HepG2 (cell line): ENCODE measurements at regions not wholly inside any gene's neighbourhood (a gene's known extent, or its start where the extent isn't known, plus 50 kb on each side); places are given as distances from the start of the nearest gene placed in this dataset.
A peak's percentile ranks its signal among the peaks of the same experiment; 100 is the strongest.

ENCODE experiments used
- CCAR2 ChIP-seq: fragments of 200-400 bp; formaldehyde crosslinking; optimal IDR thresholded peaks from 2 replicates; pipeline ENCODE3; 2018; ENCODE audit warnings: low read depth, mild to moderate bottlenecking, low read length, moderate library complexity
- CHD4 ChIP-seq: fragments of 200-600 bp; sonication (generic); IDR thresholded peaks from 2 replicates; pipeline ENCODE4 v1.7.0; 2017; ENCODE audit warnings: mild to moderate bottlenecking, low read length, borderline replicate concordance
- HNRNPL ChIP-seq: fragments of 200-400 bp; formaldehyde crosslinking; IDR thresholded peaks from 2 replicates; pipeline ENCODE4 v1.6.1; 2017; ENCODE audit warnings: mild to moderate bottlenecking, low read depth, low read length
- IKZF1 ChIP-seq: fragments of 450-650 bp; IDR thresholded peaks from 2 replicates; pipeline ENCODE4 v1.7.1; 2016
- KLF12 ChIP-seq: sonication (generic); formaldehyde crosslinking; IDR thresholded peaks from 2 replicates; pipeline ENCODE4 v1.4.0; 2020; ENCODE audit warnings: missing genetic modification reagents, borderline replicate concordance
- MEIS2 ChIP-seq: sonication (generic); formaldehyde crosslinking; IDR thresholded peaks from 2 replicates; pipeline ENCODE4 v1.9.0; 2021; ENCODE audit warnings: mild to moderate bottlenecking, missing genetic modification reagents
- NCOA1 ChIP-seq: sonication (generic); formaldehyde crosslinking; IDR thresholded peaks from 2 replicates; pipeline ENCODE4 v1.9.0; 2021; ENCODE audit warnings: missing genetic modification reagents
- SAFB2 ChIP-seq: sonication (generic); formaldehyde crosslinking; IDR thresholded peaks from 2 replicates; pipeline ENCODE4 v1.5.1; 2020; ENCODE audit warnings: missing genetic modification reagents, low read depth, mild to moderate bottlenecking, borderline replicate concordance
- SNAI1 ChIP-seq: sonication (generic); formaldehyde crosslinking; IDR thresholded peaks from 2 replicates; pipeline ENCODE4 v1.5.0; 2020; ENCODE audit warnings: mild to moderate bottlenecking, missing genetic modification reagents, borderline replicate concordance
- SOX6 ChIP-seq, 2 experiments: fragments of 450-650 bp in 1 of 2; sonication (generic) in 1 of 2; formaldehyde crosslinking in 1 of 2; IDR thresholded peaks; 2 replicates each; pipeline versions ENCODE4 v1.4.0 to v1.6.1; 2017 to 2020; ENCODE audit warnings: antibody characterized with exemption in 1 of 2, mild to moderate bottlenecking in 1 of 2, missing genetic modification reagents in 1 of 2
- STAG1 ChIP-seq: sonication (generic); formaldehyde crosslinking; IDR thresholded peaks from 2 replicates; pipeline ENCODE4 v1.4.0; 2020; ENCODE audit warnings: missing genetic modification reagents
- ZFP41 ChIP-seq: sonication (generic); formaldehyde crosslinking; IDR thresholded peaks from 2 replicates; pipeline ENCODE4 v1.4.0; 2020; ENCODE audit warnings: mild to moderate bottlenecking, missing genetic modification reagents, borderline replicate concordance
- ZFY ChIP-seq: sonication (generic); formaldehyde crosslinking; IDR thresholded peaks from 2 replicates; pipeline ENCODE4 v1.4.0; 2020; ENCODE audit warnings: missing genetic modification reagents
- ZNF432 ChIP-seq: sonication (generic); formaldehyde crosslinking; IDR thresholded peaks from 2 replicates; pipeline ENCODE4 v1.5.0; 2020; ENCODE audit warnings: missing genetic modification reagents, mild to moderate bottlenecking, borderline replicate concordance
- ZNF501 ChIP-seq: sonication (generic); formaldehyde crosslinking; IDR thresholded peaks from 2 replicates; pipeline ENCODE4 v1.5.1; 2020; ENCODE audit warnings: mild to moderate bottlenecking, moderate library complexity, missing genetic modification reagents
- ZNF598 ChIP-seq: sonication (generic); formaldehyde crosslinking; IDR thresholded peaks from 2 replicates; pipeline ENCODE4 v1.5.1; 2020; ENCODE audit warnings: mild to moderate bottlenecking, missing genetic modification reagents, borderline replicate concordance
- ZNF644 ChIP-seq: IDR thresholded peaks from 2 replicates; pipeline ENCODE4 v1.6.1; 2016; ENCODE audit warnings: low read depth
- ZNF780A ChIP-seq: sonication (generic); formaldehyde crosslinking; IDR thresholded peaks from 2 replicates; pipeline ENCODE4 v1.8.0; 2022; ENCODE audit warnings: mild to moderate bottlenecking, missing genetic modification reagents, moderate library complexity
- TF ChIP-seq, protein P1 (sequence below): sonication (generic); formaldehyde crosslinking; IDR thresholded peaks from 2 replicates; pipeline ENCODE4 v1.8.0; 2023; ENCODE audit warnings: mild to moderate bottlenecking, missing genetic modification reagents
- TF ChIP-seq, protein P2 (sequence below): sonication (generic); formaldehyde crosslinking; IDR thresholded peaks from 2 replicates; pipeline ENCODE4 v1.8.1; 2022; ENCODE audit warnings: mild to moderate bottlenecking, missing genetic modification reagents
- TF ChIP-seq, protein P3 (sequence below): IDR thresholded peaks from 2 replicates; pipeline ENCODE4 v1.6.1; 2016
- TF ChIP-seq, protein P4 (sequence below): sonication (generic); formaldehyde crosslinking; conservative IDR thresholded peaks from 2 replicates; pipeline ENCODE4 v1.4.0; 2020; ENCODE audit warnings: missing genetic modification reagents

GRCh38 chr7:131105799-131106680 lies 221.6 kb upstream of the MKLN1 start (continued):
- TF ChIP-seq, protein P1, sequence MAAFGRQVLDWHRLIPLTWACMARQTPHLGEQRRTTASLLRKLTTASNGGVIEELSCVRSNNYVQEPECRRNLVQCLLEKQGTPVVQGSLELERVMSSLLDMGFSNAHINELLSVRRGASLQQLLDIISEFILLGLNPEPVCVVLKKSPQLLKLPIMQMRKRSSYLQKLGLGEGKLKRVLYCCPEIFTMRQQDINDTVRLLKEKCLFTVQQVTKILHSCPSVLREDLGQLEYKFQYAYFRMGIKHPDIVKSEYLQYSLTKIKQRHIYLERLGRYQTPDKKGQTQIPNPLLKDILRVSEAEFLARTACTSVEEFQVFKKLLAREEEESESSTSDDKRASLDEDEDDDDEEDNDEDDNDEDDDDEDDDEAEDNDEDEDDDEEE (CRISPR knock-in tag) = 0 out of 2 replicates have a peak, but pooled peaks have one; percentile 68
- TF ChIP-seq KLF12 = no peak
- TF ChIP-seq CHD4 = no peak
- peak; percentile 6; the same call in 1 of the 2 replicates for TF ChIP-seq STAG1 (CRISPR knock-in tag)
- no peak for TF ChIP-seq ZNF598 (CRISPR knock-in tag)
- TF ChIP-seq CCAR2 = no peak
- TF ChIP-seq, protein P2, sequence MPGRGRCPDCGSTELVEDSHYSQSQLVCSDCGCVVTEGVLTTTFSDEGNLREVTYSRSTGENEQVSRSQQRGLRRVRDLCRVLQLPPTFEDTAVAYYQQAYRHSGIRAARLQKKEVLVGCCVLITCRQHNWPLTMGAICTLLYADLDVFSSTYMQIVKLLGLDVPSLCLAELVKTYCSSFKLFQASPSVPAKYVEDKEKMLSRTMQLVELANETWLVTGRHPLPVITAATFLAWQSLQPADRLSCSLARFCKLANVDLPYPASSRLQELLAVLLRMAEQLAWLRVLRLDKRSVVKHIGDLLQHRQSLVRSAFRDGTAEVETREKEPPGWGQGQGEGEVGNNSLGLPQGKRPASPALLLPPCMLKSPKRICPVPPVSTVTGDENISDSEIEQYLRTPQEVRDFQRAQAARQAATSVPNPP (CRISPR knock-in tag) = no peak
- no peak for TF ChIP-seq ZNF644
- no peak for TF ChIP-seq NCOA1
- 0 out of 2 replicates have a peak, but pooled peaks have one; percentile 34 for TF ChIP-seq SNAI1 (CRISPR knock-in tag)
- TF ChIP-seq SOX6 (IDR thresholded peaks at IDR 0.05) = no peak
- peak; percentile 67 for TF ChIP-seq SOX6 (CRISPR knock-in tag; IDR thresholded peaks at IDR 0.05)
- peak; percentile 65; the same call in 1 of the 2 replicates for TF ChIP-seq ZNF780A
- TF ChIP-seq, protein P3, sequence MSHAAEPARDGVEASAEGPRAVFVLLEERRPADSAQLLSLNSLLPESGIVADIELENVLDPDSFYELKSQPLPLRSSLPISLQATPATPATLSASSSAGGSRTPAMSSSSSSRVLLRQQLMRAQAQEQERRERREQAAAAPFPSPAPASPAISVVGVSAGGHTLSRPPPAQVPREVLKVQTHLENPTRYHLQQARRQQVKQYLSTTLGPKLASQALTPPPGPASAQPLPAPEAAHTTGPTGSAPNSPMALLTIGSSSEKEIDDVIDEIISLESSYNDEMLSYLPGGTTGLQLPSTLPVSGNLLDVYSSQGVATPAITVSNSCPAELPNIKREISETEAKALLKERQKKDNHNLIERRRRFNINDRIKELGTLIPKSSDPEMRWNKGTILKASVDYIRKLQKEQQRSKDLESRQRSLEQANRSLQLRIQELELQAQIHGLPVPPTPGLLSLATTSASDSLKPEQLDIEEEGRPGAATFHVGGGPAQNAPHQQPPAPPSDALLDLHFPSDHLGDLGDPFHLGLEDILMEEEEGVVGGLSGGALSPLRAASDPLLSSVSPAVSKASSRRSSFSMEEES = no peak; the same call in 1 of the 2 replicates
- peak; percentile 63 for TF ChIP-seq ZFY (CRISPR knock-in tag)
- TF ChIP-seq, protein P4, sequence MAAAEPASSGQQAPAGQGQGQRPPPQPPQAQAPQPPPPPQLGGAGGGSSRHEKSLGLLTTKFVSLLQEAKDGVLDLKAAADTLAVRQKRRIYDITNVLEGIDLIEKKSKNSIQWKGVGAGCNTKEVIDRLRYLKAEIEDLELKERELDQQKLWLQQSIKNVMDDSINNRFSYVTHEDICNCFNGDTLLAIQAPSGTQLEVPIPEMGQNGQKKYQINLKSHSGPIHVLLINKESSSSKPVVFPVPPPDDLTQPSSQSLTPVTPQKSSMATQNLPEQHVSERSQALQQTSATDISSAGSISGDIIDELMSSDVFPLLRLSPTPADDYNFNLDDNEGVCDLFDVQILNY (CRISPR knock-in tag) = no peak
- no peak for TF ChIP-seq ZNF432
- no peak for TF ChIP-seq ZFP41
- peak; percentile 46; the same call in 1 of the 2 replicates for TF ChIP-seq ZNF501 (CRISPR knock-in tag)
- no peak for TF ChIP-seq IKZF1
- TF ChIP-seq HNRNPL = peak; percentile 79
- TF ChIP-seq MEIS2 = peak; percentile 71
- TF ChIP-seq SAFB2 (CRISPR knock-in tag) = peak; percentile 68; the same call in 1 of the 2 replicates
